ENCODE measurements at regions not wholly inside any gene's neighbourhood (a gene's known extent, or its start where the extent isn't known, plus 50 kb on each side); places are given as distances from the start of the nearest gene placed in this dataset.

DNA sequence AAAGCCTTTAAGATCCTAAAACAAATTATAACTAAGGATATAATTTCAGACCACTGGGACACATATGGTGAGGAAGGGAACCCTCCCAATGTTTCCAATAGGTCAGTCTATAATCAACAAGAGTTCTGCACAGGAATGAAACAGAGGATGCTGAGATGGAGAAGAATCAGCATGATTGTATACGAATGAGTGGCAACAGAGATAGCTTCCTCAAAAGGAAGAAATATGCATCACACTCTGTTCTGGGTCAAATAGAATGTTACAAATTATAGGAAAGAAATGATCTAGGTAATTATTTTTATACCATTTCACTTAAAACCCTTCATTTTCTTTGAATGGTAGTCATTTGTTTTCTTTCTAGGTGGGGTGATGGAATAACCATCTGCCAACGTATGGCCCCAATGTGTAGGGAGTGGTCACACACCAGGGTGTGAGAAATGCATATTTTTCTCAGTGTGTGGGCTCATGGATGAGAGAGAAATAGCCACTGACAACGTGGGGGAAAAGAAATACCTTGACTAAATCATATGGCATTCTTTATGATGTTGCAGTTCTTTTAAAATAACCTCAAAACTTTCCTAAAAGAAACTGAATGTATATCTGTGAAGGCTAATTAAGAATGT is 104.6 kb upstream of the IVNS1ABP start:
- Mint-ChIP-seq H3K9me3 (no peaks in the 10 kb centered on the region), H3K27me3 (ENCODE audit: low read depth, poor library complexity) (peaks cover 4% of the 10 kb centered on the region), H3K4me1 (no peaks in the 10 kb centered on the region), H3K36me3 (ENCODE audit: low read depth) (no peaks in the 10 kb centered on the region), H3K27ac (no peak overlapping the region), H3K4me3 (no peak overlapping the region)
- TF ChIP-seq, protein P1, sequence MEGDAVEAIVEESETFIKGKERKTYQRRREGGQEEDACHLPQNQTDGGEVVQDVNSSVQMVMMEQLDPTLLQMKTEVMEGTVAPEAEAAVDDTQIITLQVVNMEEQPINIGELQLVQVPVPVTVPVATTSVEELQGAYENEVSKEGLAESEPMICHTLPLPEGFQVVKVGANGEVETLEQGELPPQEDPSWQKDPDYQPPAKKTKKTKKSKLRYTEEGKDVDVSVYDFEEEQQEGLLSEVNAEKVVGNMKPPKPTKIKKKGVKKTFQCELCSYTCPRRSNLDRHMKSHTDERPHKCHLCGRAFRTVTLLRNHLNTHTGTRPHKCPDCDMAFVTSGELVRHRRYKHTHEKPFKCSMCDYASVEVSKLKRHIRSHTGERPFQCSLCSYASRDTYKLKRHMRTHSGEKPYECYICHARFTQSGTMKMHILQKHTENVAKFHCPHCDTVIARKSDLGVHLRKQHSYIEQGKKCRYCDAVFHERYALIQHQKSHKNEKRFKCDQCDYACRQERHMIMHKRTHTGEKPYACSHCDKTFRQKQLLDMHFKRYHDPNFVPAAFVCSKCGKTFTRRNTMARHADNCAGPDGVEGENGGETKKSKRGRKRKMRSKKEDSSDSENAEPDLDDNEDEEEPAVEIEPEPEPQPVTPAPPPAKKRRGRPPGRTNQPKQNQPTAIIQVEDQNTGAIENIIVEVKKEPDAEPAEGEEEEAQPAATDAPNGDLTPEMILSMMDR (IDR thresholded peaks at IDR 0.05), result no peak
- DNase-seq, result no peak

DNA sequence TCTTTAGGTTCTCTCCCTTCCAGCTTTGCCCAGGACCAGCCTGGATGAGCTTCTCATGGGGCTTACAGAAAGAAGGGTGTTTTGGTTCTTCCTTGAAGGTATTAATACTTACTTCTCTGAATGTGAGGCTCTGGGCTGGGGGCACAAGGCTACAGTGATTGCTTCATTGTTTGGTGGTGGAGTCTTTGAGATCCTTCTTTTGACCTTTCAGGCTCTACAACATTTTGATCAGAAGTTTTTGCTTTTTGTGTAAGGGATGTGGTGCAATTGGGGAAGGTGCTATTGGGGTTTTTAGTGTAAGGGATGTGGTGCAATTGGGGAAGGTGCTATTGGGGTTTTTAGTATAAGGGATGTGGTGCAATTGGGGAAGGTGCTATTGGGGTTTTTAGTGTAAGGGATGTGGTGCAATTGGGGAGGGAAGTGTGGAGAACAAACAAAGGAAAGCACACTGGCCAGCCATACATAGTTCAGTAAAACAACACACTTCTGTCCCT is 103.6 kb upstream of the IVNS1ABP start:
- Mint-ChIP-seq H3K4me3 (no peak overlapping the region), H3K9me3 (no peaks in the 10 kb centered on the region), H3K36me3 (ENCODE audit: low read depth) (no peaks in the 10 kb centered on the region), H3K27ac (no peak overlapping the region), H3K4me1 (no peaks in the 10 kb centered on the region), H3K27me3 (ENCODE audit: low read depth, poor library complexity) (peaks cover 4% of the 10 kb centered on the region)
- TF ChIP-seq, protein P1 (IDR thresholded peaks at IDR 0.05), result no peak
- no peak for DNase-seq

GRCh38 chr1:185419718-185420117 is 102.7 kb upstream of the IVNS1ABP start:
- peaks cover 4% of the 10 kb centered on the region for H3K27me3 Mint-ChIP-seq (ENCODE audit: low read depth, poor library complexity)
- H3K27ac Mint-ChIP-seq, result no peak overlapping the region
- no peaks in the 10 kb centered on the region for H3K4me1 Mint-ChIP-seq
- no peaks in the 10 kb centered on the region for H3K9me3 Mint-ChIP-seq
- no peaks in the 10 kb centered on the region for H3K36me3 Mint-ChIP-seq (ENCODE audit: low read depth)
- no peak for DNase-seq
- no peak overlapping the region for H3K4me3 Mint-ChIP-seq
- TF ChIP-seq, protein P1 (IDR thresholded peaks at IDR 0.05), result no peak

DNA sequence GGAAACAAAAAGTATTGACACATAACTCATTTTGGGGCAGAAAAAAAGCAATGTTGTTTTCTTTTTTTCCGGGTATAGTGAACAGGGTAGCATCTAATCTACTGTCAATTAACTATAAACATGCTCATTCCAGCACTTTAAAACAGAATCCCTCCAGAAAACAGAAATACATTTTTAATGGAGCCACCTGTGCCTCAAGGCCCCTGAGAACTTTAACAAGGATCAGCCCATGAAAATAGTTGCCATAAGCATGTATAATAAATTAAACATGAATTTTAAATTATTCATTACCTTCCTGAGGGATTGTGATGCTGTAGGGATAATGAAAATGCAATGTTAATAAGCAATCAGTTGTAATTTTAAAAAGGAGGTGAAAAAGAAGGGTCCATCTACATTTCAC is 101.4 kb upstream of the IVNS1ABP start:
- Mint-ChIP-seq H3K36me3 (ENCODE audit: low read depth) (no peaks in the 10 kb centered on the region), H3K4me3 (no peak overlapping the region), H3K4me1 (no peaks in the 10 kb centered on the region), H3K27me3 (ENCODE audit: low read depth, poor library complexity) (peaks cover 4% of the 10 kb centered on the region), H3K9me3 (no peaks in the 10 kb centered on the region), H3K27ac (no peak overlapping the region)
- DNase-seq, result no peak
- TF ChIP-seq, protein P1 (IDR thresholded peaks at IDR 0.05), result no peak

DNA sequence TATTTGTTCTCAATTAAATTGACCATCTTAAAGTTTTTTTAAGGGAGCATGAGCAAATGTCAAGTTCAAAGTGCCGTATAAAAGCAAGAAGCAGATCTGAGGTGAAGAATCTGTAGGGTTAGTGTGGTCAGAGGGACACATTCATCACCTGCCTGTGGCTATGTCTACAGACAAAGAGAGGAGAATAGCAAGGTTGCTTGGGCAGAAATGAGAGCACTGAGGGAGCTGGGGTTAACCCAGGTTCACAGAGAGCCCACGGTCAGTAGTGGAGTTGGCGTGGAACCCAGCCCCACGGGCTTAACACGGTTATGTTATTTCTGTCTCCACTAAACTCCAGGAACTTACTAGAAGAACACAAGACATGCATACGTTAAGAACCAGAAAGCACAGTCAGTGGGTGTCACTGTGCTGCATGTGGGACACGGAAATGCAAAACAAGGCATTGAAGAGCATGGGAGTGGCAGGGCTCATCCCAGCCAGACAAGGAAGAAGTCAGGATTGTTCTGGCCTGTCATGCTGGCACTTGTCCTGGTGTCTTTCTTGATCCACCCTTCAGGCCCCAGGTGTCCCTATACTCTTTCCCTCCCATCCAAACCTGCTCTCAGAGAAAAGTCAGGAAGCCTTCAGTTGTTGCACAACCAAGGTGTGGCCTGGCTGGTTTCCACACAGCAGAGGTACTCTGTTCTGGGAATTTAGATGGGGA is 95.5 kb upstream of the IVNS1ABP start:
- no peak overlapping the region for H3K27ac Mint-ChIP-seq
- H3K27me3 Mint-ChIP-seq (ENCODE audit: low read depth, poor library complexity), result peaks cover 5% of the 10 kb centered on the region
- no peak for DNase-seq
- no peaks in the 10 kb centered on the region for H3K4me1 Mint-ChIP-seq
- TF ChIP-seq, protein P1 (IDR thresholded peaks at IDR 0.05), result no peak
- no peaks in the 10 kb centered on the region for H3K36me3 Mint-ChIP-seq (ENCODE audit: low read depth)
- H3K9me3 Mint-ChIP-seq, result no peaks in the 10 kb centered on the region
- no peak overlapping the region for H3K4me3 Mint-ChIP-seq
